ENCODE measurements at regions not wholly inside any gene's neighbourhood (a gene's known extent, or its start where the extent isn't known, plus 50 kb on each side); places are given as distances from the start of the nearest gene placed in this dataset.
"Not testable (repeated sequence)": the region's sequence is repeated elsewhere in the genome, so short reads cannot be mapped to it uniquely, and the experiment has no call there.

DNA sequence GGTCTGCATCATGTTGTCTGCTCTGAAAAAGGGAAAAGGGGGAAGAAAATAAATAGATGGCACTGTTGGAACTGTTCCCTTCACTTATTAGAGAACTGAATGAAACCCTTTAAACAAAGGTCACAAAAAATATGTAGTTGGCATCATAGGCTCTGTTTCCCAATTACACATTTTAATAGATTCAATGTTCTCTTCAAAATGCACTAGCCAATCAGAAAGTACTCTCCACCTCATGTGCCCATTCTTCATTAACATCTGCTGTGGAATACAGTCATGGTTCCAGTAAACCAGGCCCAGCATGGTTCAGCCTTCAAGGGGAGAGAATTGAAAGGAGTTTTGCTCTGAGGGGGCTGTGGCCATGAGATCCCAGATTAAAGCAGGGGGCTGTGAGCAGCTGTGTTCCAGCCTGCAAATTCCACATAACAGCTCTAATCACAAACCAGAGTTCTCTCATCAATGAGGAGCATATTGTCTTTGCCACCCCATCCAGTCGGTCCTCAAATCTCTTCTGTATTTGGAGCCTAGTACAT, 165.9 kb upstream of the CREB1 start:
- DNase-seq (ENCODE audit: low read depth): no peak

DNA sequence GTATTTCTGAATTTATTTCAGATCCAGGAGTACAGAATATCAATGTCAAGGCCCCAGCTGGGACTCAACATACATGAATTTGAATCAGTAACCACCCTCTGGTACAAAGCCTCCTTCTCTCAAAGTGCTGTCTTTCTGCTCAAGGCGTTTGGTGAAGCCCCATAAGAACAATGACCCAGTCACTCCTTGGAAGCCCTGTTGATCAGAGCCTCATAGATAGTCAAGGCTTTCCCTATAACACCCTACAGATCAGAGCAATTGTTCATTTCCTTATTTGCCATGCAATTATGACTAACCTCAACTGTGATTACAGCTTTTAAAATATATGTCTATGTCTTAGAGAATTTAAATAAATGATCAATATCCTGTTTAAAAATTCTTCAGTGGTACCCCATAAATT, 159.1 kb upstream of the CREB1 start:
- DNase-seq (ENCODE audit: low read depth): no peak

DNA sequence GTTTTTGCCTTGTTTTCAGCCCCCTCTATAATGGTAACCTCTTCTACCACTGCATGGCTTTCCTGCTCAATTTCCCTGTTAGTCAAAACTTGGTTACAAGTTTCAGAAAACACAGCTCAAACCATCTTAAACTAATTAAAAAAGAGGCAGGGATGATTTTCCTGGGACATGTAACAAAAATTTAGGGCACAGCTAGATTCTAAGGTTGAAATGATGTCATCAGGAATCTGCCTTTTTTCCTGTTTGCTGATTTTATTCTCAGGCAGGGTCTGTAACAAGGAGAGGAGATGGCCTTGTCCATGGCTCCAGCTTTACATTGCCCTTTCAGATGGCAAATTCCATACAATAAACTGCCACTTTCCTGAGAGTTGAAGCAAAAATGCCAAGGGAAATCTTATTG, 157.9 kb upstream of the CREB1 start:
- no peak for DNase-seq (ENCODE audit: low read depth)

DNA sequence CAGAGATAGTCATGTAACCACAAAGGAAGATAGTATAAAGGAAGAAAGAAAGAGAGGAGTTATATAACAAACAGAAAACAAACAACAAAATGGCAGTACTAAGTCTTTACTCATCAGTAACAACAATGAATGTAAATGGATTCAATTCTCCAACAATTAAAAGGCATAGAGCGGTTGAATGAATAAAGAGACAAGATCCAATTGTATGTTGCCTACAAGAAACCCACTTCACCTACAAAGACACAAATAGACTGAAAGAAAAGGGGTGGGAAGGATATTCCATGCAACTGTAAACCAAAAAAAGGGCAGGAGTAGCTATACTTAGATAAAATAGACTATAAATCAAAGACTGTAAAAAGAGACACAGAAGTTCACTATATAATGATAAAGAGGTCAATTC, 157.3 kb upstream of the CREB1 start:
- no peak for DNase-seq (ENCODE audit: low read depth)

DNA sequence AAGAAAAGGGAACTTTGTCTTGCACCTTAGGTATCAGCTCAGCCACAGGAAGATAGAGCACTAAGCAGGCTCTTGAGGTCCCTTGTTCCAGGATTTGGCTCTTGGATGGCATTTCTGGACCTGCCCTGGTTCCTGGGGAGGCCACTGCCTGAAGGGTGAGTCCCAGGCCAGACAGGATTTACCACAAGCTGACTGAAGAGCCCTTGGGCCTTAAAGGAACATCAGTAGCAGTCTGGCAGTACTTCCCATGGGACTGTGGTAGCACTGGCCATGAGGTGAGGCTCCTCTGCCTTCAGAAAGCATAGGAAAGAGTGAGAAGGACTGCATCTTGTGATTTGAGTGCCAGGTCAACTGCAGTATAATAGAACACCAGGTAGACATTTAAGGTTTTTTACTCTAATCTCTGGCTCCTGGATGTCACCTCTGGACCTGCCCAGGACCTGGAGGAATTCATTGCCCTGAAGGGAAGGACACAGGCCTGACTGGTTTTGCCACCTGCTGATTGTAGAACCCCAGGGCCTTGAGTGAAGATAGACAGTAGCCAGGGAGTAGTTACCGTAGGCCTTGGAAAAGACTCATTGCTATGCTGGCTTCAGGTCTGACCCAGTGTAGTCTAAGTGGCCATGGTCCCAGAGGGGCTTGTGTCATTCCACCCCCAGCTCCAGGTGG, 154.4 kb upstream of the CREB1 start:
- DNase-seq (ENCODE audit: low read depth): no peak

DNA sequence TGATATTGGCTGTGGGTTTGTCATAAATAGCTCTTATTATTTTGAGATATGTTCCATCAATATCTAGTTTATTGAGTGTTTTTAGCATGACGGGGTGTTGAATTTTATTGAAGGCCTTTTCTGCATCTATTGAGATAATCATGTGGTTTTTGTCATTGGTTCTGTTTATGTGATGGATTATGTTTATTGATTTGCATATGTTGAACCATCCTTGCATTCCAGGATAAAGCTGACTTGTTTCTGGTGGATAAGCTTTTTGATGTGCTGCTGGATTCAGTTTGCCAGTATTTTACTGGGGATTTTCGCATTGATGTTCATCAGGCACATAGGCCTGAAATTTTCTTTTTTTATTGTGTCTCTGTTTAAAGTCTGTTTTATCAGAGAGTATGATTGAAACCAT, 151.1 kb upstream of the CREB1 start:
- not testable (repeated sequence) for DNase-seq (ENCODE audit: low read depth)

DNA sequence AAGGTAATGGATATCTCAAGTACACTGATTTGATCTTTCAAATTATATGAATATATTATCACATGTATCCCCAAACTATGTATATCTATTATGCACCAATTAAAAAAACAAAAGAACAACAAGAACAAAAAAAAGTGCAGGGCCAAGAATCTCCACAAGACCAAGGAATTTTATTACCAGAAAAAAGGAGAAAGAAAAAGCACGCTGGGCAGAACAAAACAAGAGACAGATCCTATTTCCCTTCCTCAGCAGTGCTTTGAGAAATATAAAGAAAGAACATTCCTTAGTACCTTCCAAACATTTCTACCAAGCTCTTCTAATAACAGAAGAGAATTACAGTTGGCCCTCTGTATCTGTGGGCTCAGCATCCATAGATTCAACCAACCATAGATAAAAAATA, 144.7 kb upstream of the CREB1 start:
- no peak for DNase-seq (ENCODE audit: low read depth)

DNA sequence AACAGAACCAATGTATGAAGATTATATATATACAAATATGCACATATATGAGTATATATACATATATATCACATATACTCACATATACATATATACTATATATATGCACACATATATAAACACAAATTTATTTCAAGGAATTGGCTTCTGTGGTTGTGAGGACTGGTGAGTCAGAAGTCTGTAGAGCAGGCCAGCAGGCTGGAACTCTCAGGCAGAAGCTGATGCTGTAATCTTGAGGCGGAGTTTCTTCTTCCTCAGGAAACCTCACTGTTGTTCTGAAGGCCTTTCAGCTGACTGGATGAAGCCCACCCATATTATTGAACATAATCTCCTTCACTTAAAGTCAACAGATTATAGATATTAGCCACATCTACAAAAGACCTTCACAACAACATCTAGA, 143.9 kb upstream of the CREB1 start:
- DNase-seq (ENCODE audit: low read depth): no peak

DNA sequence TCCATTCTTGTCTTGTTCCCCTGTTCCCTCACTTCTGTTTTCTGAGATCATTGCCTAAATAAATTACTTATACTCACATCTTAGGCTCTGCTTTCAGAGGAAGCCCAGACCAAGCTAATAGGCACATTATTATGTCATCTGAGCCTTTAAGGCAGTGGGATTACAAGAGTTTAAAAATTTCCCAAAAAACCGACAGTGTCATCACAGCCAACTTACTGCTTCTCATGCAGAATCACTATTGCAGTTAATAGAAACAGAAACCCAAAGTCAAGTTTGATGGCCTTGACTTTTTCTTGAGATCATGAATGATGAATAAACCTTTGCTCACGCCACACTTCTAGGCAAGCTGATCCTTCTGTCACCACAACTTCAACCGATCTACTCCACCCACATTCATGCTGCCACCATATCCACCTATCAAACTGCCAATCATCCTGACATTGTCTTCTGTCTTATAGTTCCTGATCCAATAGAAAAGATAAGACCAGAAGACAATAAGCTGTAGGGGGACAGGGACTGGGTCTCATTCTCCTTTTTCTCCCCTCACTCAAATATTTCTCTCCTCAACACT, 142.7 kb upstream of the CREB1 start:
- no peak for DNase-seq (ENCODE audit: low read depth)

DNA sequence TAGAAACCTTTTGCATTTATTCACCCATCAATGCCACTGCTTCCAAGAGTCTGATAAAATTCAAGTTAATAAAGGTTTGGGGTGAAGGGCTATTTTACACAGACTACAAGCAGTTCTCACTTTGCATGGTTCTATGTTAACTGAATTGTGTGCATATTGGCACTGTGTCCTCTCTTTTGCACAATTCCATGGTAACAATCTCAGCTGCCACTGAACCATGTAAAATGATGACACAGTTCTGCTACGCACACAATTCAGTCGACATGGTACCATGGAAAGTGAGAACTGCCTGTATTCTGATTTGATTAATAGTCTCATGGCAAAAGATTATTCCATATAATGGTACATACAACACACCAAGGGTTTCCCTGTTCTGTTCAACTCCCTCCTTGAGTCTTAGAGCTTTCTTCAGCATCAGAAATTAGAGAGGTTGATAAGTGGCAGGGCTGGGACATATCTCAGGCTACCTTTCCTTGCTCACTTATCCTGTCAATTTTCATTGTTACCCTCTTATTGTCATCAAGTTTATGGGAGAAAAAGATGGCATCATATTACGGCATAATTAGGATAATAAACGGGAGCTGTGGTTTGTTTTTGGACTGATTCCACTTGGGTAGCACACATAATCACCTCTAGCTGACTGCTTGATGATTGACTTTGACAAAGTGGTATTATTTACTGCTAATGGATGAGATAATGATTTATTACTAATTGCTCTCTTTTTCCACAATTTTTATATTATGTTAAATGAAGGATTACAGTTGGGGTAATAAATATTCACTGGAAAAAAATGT, 139.3 kb upstream of the CREB1 start:
- DNase-seq (ENCODE audit: low read depth): no peak

DNA sequence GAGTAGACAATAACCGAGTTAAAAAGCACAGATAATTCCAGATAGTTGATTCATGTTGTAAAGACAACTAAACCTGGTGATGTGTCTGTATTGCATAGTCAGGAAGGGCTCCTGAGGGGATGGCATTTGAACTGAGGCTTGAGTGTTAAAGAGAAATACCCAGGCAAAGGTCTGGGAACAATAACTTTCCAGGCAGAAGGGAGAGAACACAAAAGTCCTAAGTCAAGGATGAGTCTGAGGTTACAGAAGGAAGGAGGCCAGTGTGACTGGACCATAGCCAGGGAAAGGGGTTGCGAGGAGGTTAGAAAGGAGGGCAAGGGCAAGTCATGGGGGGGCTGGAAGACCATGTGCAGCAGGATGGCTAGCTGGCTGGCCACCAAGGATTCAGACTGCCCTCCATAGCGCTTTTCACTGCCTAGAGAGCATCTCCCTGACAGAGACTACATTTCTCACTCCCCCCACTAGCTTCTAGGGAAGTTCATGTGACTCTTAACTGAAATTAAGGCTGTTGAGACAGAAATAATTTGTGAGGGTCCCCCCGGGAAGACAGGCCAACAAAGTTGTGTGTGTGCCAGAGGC, 135.5 kb upstream of the CREB1 start:
- no peak for DNase-seq (ENCODE audit: low read depth)

DNA sequence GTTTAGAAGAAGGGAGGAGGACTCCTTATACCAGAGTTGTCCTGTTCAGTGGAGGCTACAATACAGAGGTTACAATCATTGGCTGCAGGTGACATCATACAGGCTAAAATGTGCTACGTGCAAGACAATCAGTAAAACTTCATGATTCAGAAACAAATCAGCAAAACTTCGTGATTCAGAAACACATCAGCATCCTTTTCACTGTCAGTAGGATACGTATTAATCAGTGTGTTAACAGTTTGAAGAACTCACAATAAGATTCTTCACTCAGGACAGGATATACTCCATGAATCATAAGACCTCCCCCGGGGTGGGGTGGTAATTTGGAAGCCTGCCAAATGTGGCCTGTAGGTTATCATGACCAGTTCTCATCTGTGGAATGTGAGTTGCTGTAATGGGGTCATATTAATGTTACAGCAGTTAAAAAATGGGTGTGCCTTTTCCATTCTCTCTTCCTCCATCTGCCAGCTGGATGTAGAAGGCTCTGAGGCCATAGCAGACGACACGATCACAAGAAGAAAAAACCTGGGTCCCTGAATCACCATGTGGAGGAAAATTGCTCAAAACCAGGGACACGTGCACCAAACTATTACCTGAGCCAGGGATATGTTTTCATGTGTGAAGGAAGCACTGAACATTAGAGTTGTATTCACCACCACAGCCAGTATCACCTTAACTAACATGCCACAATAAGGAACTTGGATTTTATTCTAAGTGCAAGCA, 134.8 kb upstream of the CREB1 start:
- DNase-seq (ENCODE audit: low read depth): no peak

DNA sequence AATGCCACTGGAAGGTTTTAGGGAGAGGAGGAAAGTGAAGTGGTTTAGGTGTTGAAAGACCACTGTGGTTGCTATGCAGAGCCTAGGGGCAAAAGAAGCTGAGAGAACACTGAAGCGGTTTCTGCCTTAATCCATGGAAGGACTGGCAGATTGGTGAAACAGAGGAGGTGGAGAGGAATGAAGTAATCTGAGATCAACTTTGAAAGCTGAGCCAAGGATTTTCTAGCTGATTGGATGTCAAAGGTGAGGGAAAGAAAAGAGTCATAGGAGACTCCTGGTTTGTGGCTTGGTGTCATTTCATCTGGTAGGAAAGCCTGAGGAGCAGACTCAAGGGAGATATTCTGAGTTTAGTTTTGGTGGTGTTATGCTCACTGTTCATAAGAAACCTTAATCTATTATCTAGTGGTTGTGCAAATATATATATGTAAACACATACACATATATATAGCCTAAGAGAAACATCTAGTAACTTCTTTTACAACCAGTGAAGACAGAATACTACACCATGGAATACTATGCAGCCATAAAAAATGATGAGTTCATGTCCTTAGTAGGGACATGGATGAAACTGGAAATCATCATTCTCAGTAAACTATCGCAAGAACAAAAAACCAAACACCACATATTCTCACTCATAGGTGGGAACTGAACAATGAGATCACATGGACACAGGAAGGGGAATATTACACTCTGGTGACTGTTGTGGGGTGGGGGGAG, 134.1 kb upstream of the CREB1 start:
- DNase-seq (ENCODE audit: low read depth): no peak

DNA sequence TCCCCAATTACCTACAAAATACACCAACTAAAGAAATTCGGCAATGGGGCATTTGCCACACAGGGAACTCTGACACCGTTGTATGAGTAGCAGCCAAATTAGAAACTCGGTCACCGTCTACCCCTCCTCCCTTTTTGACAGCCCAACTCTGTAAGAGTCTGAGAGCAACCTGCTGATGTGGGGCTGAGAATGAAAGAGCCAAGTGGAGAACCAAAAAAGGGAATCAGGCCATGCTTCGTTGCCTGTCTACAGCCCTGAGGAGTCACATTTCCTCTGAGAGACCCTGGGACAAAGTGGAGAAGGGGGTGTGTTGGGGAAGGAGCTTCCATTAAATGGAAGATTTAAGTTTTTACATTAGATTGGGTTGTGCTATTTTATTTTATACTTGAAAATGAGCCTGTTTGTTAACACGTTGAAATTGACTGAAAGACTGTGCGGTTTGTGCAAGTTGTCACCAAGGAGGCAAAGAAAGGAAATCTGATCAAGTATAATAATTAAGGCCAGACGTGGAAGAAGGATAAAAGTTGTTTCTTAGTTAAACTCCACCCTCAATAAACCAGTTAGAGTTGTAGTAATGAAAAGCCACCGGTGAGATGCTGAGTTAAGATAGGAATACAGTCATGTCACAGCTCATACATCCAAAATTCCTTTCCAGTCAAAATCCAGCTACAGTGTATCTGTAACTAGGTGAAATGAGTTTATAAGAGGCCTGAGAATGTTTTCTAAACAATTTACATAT, 131.7 kb upstream of the CREB1 start:
- no peak for DNase-seq (ENCODE audit: low read depth)

DNA sequence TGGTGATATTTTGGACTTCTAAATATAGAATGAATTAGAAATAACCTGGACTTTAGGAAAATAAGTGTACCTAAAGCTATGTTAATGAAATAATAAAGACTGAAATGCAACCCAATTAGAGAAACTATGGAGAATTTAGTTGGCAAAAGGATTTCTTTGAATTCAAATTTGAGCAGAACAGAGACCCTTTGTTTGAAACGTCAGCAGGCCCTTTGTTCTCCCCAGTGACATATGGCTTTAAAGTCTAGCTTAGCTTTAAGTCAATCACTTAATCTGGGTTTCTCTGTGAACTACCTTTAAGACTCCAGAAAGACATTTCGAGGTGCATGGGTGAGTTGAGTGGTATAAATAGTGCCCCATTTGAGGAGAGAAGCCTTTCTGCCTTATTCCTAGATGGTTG, 130.5 kb upstream of the CREB1 start:
- DNase-seq (ENCODE audit: low read depth): no peak

DNA sequence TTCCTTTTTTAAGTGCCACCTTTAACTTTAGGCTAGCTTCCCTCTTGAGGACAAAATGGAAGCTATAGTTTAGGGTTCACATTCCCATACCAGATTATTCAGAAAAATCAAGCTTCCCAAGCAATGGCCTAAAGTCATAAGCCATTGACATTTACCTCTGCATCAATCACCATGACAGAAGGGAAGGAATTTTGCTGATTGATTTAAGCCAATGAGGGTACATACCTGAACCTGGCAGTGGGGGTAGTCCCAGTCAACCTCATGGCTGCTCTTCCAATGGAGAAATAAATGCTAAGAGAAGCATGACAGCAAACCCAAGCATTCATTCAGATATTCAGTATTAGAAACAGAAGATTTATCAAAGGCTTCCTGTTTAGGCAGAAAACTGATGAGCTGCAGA, 128.4 kb upstream of the CREB1 start:
- no peak for DNase-seq (ENCODE audit: low read depth)

DNA sequence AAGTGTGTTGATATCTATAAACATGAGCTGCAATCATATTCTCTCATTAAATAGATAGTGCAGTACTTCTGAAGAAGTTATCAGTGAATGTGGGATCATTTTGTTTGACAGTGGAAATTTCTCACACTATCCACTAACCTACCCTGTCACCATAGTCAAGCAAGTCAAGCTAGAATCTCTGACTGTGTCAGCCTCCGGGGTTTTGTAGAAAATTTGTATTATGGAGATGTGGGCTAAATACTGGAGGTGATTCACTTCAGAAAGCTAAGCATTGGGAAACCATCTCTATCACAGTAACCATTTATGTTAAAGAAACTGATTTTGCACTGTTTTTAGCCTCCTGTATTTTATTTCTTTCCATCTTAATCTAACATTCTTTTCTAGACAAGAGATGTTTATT, 126.6 kb upstream of the CREB1 start:
- DNase-seq (ENCODE audit: low read depth): no peak

DNA sequence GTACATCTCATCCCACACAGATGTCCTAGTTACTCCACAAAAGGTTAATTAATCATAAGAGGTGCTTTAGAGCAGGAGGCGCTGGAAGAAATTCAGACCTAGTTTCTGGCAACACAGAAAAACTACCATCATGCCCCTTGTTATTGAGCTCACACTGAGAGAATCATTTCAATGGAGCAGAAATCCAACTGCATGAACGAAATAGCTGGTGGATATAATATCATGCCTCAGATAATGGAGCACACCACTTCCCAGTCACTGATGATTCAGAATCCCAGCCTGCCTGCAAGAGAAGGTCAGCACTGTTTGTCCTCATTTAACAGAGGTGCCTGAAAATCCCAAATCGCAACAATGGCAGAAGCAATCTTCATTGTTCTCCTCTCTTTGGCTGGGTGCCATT, 125.8 kb upstream of the CREB1 start:
- no peak for DNase-seq (ENCODE audit: low read depth)

DNA sequence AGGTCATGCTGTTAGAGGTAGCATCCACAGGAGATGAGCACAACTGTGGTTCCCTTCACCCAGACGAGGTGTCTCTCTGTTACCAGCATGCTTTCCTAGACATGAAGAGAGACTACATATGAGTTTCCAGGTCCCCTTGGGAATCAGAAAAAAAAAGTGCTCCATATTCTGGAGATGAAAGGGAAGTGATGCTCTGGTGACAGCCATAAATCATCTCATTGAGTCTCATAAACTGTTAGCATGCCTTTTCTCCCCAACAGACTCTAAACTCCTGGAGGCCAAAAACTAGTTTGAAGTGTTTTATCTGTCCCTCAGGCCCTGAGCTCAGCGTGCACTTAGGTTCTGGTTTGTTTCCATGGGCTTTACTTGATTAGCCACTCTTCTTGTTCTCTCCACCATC, 124.6 kb upstream of the CREB1 start:
- no peak for DNase-seq (ENCODE audit: low read depth)

DNA sequence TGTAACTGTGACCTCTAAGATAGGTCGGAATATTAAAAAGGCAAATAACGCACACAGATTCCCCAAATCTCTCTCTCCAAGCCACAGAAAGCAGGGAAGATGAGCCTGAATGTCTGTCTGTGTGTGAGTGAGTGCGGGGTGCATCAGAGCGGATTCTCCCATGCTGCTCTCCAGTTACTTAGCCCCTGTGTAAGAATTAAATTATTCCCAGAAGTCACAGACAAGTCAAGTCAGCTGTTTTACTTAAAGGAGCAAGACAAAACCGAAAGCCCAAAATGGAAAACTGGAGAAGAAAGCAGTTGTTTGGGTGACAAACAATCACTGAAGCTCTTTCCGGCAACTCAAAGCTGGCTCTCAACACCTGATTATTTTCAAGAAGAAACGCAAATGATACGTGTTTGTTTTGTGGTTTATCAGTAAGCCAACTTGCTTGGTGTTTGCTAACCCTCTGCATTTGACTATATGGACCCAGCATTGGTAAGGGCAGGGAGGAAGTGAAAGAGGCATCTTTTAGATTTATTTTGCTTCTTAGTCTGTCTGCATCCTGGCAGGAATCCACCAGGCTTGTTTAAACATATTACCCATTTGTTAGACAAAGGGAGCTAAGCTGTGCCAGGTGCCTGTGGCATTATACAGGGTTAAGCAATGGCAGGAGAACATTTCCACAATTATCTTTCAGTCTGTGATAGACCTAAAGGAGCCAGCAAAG, 121.5 kb upstream of the CREB1 start:
- no peak for DNase-seq (ENCODE audit: low read depth)

All from activated T-helper 1 cell treated with Interleukin-2 at 50 U/mL for 16 hours (primary cell).